HepG2 (cell line): ENCODE measurements at regions not wholly inside any gene's neighbourhood (a gene's known extent, or its start where the extent isn't known, plus 50 kb on each side); places are given as distances from the start of the nearest gene placed in this dataset.

Source experiments
- ATAC-seq: fragments of 200-7000 bp; cut with Tn5 transposase; 3 replicates; pipeline ENCODE4 v1.9.1; 2020; ENCODE audit warnings: mild to moderate bottlenecking, moderate library complexity
- BruUV-seq: library from RNA; stranded (reverse); fragments of 400-500 nt; replicated peaks from 2 replicates; lab custom pipeline; 2021; lab: Mats Ljungman, UMichigan
- CTCF ChIA-PET: fragments of 300-600 bp; formaldehyde crosslinking; extraction: SDS; loops from one replicate; lab custom pipeline; 2021; ENCODE audit warnings: low total read pairs, inconsistent platforms, low intra/inter-chr PET ratio; lab: Yijun Ruan, JAX
- POLR2A ChIA-PET: fragments of 350-600 bp; sonication (Branson Sonifier 250); formaldehyde crosslinking; loops from one replicate; lab custom pipeline; 2020; ENCODE audit warnings: antibody characterized with exemption, inconsistent platforms; lab: Yijun Ruan, JAX
- DNase-seq: peaks from one replicate; pipeline ENCODE4 v3.0.0-alpha.2; 2015; ENCODE audit warnings: low spot score
- FAIRE-seq: peaks from 3 replicates; lab custom pipeline; 2011; peaks lifted over from hg19 to GRCh38; lab: Jason Lieb, UNC
- H2AFZ ChIP-seq: one replicate; pipeline ENCODE4 v1.6.1; 2011; ENCODE audit warnings: low read length, inconsistent platforms
- H3K27ac ChIP-seq: fragments of 300-600 bp; 3 replicates; pipeline ENCODE4 v1.8.0; 2011; ENCODE audit warnings: mixed run types, mild to moderate bottlenecking, mixed read lengths, low read length, inconsistent platforms; ENCODE audit not compliant: insufficient read depth; ENCODE audit errors: extremely low read length
- H3K27me3 ChIP-seq, 2 experiments: fragments of 200-600 bp in 1 of 2; 2 replicates in 1 of 2; 3 replicates in 1 of 2; pipeline versions ENCODE4 v1.6.0 to v1.8.0; 2011; ENCODE audit warnings: low read length in 2 of 2, mild to moderate bottlenecking in 2 of 2, moderate library complexity in 2 of 2, inconsistent platforms in 1 of 2; ENCODE audit not compliant: insufficient read depth in 2 of 2, control insufficient read depth in 1 of 2
- H3K36me3 ChIP-seq, 2 experiments: fragments of 200-600 bp in 1 of 2; replicated peaks in 1 of 2; 2 replicates in 1 of 2; 3 replicates in 1 of 2; pipeline versions ENCODE4 v1.5.1 to v1.8.0; 2011; ENCODE audit warnings: low read length in 2 of 2, inconsistent platforms in 1 of 2; ENCODE audit not compliant: insufficient read depth in 2 of 2, control insufficient read depth in 1 of 2
- H3K4me1 ChIP-seq: 2 replicates; pipeline ENCODE4 v1.5.1; 2012; ENCODE audit warnings: low read length, inconsistent platforms; ENCODE audit not compliant: insufficient read depth
- H3K4me2 ChIP-seq: 2 replicates; pipeline ENCODE4 v1.6.0; 2011; ENCODE audit warnings: low read depth, low read length, inconsistent platforms
- H3K4me3 ChIP-seq, 3 experiments: fragments of 200-600 bp in 1 of 3; sonication (generic), shearing (Covaris generic) in 1 of 3; replicated peaks in 1 of 3; 2 replicates each; pipeline ENCODE4 v1.5.1; 2011 to 2016; ENCODE audit warnings: low read length in 3 of 3, inconsistent platforms in 2 of 3, low read depth in 2 of 3, mild to moderate bottlenecking in 2 of 3, control low read depth in 1 of 3, mixed read lengths in 1 of 3; ENCODE audit not compliant: insufficient read depth in 1 of 3
- H3K79me2 ChIP-seq: one replicate; pipeline ENCODE4 v1.6.1; 2011; ENCODE audit warnings: low read length, inconsistent platforms; ENCODE audit not compliant: insufficient read depth
- H3K9ac ChIP-seq: 2 replicates; pipeline ENCODE4 v1.6.0; 2011; ENCODE audit warnings: mild to moderate bottlenecking, low read depth, low read length, inconsistent platforms; ENCODE audit not compliant: insufficient read depth
- H3K9me3 ChIP-seq: 2 replicates; pipeline ENCODE4 v1.5.1; 2012; ENCODE audit warnings: mild to moderate bottlenecking, low read length
- H4K20me1 ChIP-seq: 2 replicates; pipeline ENCODE4 v1.6.0; 2011; ENCODE audit warnings: inconsistent platforms, mild to moderate bottlenecking, low read length, moderate library complexity; ENCODE audit not compliant: insufficient read depth
- EHMT2 ChIP-seq: fragments of 200-600 bp; sonication (generic); IDR thresholded peaks from 2 replicates; pipeline ENCODE4 v1.7.0; 2017; ENCODE audit warnings: antibody characterized with exemption, low read depth, low read length, borderline replicate concordance
- ZKSCAN5 ChIP-seq: sonication (generic); formaldehyde crosslinking; IDR thresholded peaks from 2 replicates; pipeline ENCODE4 v1.5.1; 2020; ENCODE audit warnings: mild to moderate bottlenecking, missing genetic modification reagents
- ZNF276 ChIP-seq: sonication (generic); formaldehyde crosslinking; IDR thresholded peaks from 2 replicates; pipeline ENCODE4 v1.4.0; 2020; ENCODE audit warnings: mild to moderate bottlenecking, low read depth, missing genetic modification reagents
- ZNF629 ChIP-seq: sonication (generic); formaldehyde crosslinking; conservative IDR thresholded peaks from 2 replicates; pipeline ENCODE4 v1.5.0; 2020; ENCODE audit warnings: missing genetic modification reagents
- ZNF83 ChIP-seq: sonication (generic); formaldehyde crosslinking; IDR thresholded peaks from 2 replicates; pipeline ENCODE4 v1.4.0; 2020; ENCODE audit warnings: missing genetic modification reagents, mild to moderate bottlenecking, borderline replicate concordance
- WGBS: methylation state at CpG from one replicate; pipeline ENCODE4 v1.1.6; 2017; ENCODE audit warnings: low lambda C conversion rate; 5-methylcytosine and 5-hydroxymethylcytosine counted together
- in situ Hi-C: cut with HindIII; loops from 2 replicates; pipeline ENCODE4 v1.10.0; 2017; ENCODE audit warnings: low pct_unique_long_range_greater_than_20kb; ENCODE audit not compliant: extremely low pct_ligation_motif_present
- intact Hi-C: fragments of 100-400 bp; cut with micrococcal nuclease; formaldehyde crosslinking; loops from one replicate; pipeline ENCODE4 v1.10.0; 2022; ENCODE audit not compliant: unreplicated experiment

DNA sequence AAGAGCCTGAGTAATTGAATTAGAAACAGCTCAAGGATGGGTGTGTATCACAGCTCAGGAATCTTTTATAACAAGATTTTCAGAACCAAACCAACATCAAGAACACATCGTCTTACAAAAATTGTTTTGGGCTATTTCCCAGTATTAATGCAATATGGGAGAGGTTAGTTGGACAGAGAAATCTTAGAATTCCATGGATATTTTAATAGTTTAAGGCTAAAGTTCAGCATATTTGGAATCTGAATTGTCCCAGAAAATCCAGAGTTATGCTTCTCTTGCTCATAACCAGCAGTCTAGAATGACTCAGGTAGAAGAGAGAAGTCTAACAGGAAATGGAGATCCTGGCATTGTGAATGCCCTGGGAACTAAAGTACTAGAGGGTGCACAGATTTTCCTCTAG lies 74.6 kb downstream of the ADM start:
- 0 out of 5 replicates have a peak, but pooled peaks cover 0 to 2% of the 10 kb centered on the region in 2 experiments for H3K27me3 ChIP-seq
- in situ Hi-C loops (no loop called here), intact Hi-C loops (no loop called here)
- ATAC-seq = no peak
- no peak overlapping the region for H3K27ac ChIP-seq
- no peak overlapping the region for H2AFZ ChIP-seq
- BruUV-seq = no TSS peak
- no peak for FAIRE-seq
- WGBS = 50% methylated on average over 1 of the region's 1 CpG
- no peaks in the 10 kb centered on the region for H3K79me2 ChIP-seq
- TF ChIP-seq ZNF276 (CRISPR knock-in tag) = no peak
- TF ChIP-seq EHMT2 = 0 out of 2 replicates have a peak, but pooled peaks have one; percentile 5
- TF ChIP-seq ZNF629 (CRISPR knock-in tag) = no peak
- ChIA-PET CTCF (no interaction called here), POLR2A (no interaction called here)
- H3K9ac ChIP-seq = no peak overlapping the region
- H3K4me2 ChIP-seq = no peak overlapping the region
- no peak for DNase-seq
- H3K9me3 ChIP-seq = no peaks in the 10 kb centered on the region
- H4K20me1 ChIP-seq = no peaks in the 10 kb centered on the region
- H3K4me1 ChIP-seq = no peaks in the 10 kb centered on the region
- no peak overlapping the region for H3K4me3 ChIP-seq
- H3K36me3 ChIP-seq = no peaks in the 10 kb centered on the region

- DNase-seq = no peak
- Histone ChIP-seq H3K4me1 (no peaks in the 10 kb centered on the region), H3K27me3 (0 out of 5 replicates have a peak, but pooled peaks cover 0 to 2% of the 10 kb centered on the region in 2 experiments), H3K4me3 (no peak overlapping the region), H3K9ac (no peak overlapping the region), H3K36me3 (no peaks in the 10 kb centered on the region), H3K9me3 (no peaks in the 10 kb centered on the region), H2AFZ (no peak overlapping the region), H4K20me1 (no peaks in the 10 kb centered on the region), H3K4me2 (no peak overlapping the region), H3K79me2 (no peaks in the 10 kb centered on the region), H3K27ac (no peak overlapping the region)
- ATAC-seq = no peak
- intact Hi-C loops = no loop called here
- no peak for FAIRE-seq
- CTCF ChIA-PET = no interaction called here
- TF ChIP-seq ZKSCAN5 (CRISPR knock-in tag) (no peak), ZNF83 (CRISPR knock-in tag) (no peak)
- POLR2A ChIA-PET = no interaction called here
- in situ Hi-C loops = no loop called here
- BruUV-seq = no TSS peak
- WGBS = 33% methylated on average over 2 of the region's 2 CpGs
These were observed 75.0 kb upstream of the AMPD3 start for GRCh38 chr11:10379871-10380568.
